ENCODE measurements at regions not wholly inside any gene's neighbourhood (a gene's known extent, or its start where the extent isn't known, plus 50 kb on each side); places are given as distances from the start of the nearest gene placed in this dataset.

DNA sequence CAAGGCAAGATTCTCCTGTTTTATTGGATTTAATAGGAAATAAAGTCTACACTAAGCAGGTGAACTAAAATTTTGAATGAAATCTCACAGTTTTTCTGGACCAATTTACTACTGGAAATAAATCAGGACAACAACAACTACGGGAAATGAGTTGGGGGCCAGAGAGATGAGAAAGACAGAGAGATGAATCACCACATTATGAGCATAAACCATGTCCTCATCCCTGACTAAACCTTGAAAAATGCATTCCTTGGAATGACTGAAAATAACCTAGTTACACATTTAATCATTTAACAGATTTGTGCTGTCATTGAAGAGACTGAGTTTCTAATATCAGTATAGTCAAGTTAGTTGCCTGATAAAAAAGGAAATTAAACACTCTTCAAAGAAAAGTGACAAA, 608.4 kb upstream of the KCND2 start:
- no peak for TF ChIP-seq CTCF (IDR thresholded peaks at IDR 0.05; ENCODE audit: borderline replicate concordance, extremely low read depth, low read length, poor library complexity, severe bottlenecking)
- no peak for TF ChIP-seq EZH2 (IDR thresholded peaks at IDR 0.05; ENCODE audit: borderline replicate concordance, low read depth, low read length, severe bottlenecking)

Measured in DND-41 (cell line).